Psoas muscle (tissue), 7 donors: ENCODE measurements at regions not wholly inside any gene's neighbourhood (a gene's known extent, or its start where the extent isn't known, plus 50 kb on each side); places are given as distances from the start of the nearest gene placed in this dataset.

Source experiments
- ATAC-seq, 4 donors: fragments of 200-7000 bp; cut with Tn5 transposase; one replicate each; pipeline ENCODE4 v1.9.1; 2020; ENCODE audit warnings: moderate library complexity in 3 of 4, mild to moderate bottlenecking in 2 of 4
- DNase-seq, 2 donors: peaks; one replicate each; pipeline ENCODE4 v3.0.0-alpha.2; 2020
- H3K27ac ChIP-seq: fragments of 200-600 bp; one replicate; pipeline ENCODE4 v1.8.0; 2022
- H3K27me3 ChIP-seq, 3 donors: fragments of 200-600 bp in 1 of 3; one replicate each; pipeline versions ENCODE4 v1.6.1 to v1.8.0; 2013 to 2022; ENCODE audit warnings: low read length in 2 of 3, mild to moderate bottlenecking in 2 of 3, moderate library complexity in 1 of 3; ENCODE audit not compliant: insufficient read depth in 3 of 3
- H3K36me3 ChIP-seq, 2 donors: fragments of 200-600 bp in 1 of 2; one replicate each; pipeline versions ENCODE4 v1.6.1 to v1.8.0; 2013 to 2022; ENCODE audit warnings: low read depth in 1 of 2, mild to moderate bottlenecking in 1 of 2, moderate library complexity in 1 of 2; ENCODE audit not compliant: insufficient read depth in 1 of 2
- H3K4me1 ChIP-seq: fragments of 200-600 bp; one replicate; pipeline ENCODE4 v1.8.0; 2022
- H3K4me3 ChIP-seq: fragments of 200-600 bp; one replicate; pipeline ENCODE4 v1.8.0; 2022; ENCODE audit warnings: mild to moderate bottlenecking
- H3K9me3 ChIP-seq: fragments of 200-600 bp; one replicate; pipeline ENCODE4 v1.8.0; 2022
- CTCF ChIP-seq: fragments of 200-600 bp; IDR thresholded peaks from one replicate; pipeline ENCODE4 v1.8.0; 2022; ENCODE audit warnings: antibody characterized with exemption
- WGBS, 3 donors: extraction: QIAGEN DNeasy Blood & Tissue Kit; methylation state at CpG; one replicate each; pipeline versions ENCODE4 v1.1.6 to v1.1.7; 2013; 5-methylcytosine and 5-hydroxymethylcytosine counted together
- intact Hi-C, 2 donors: fragments of 100-400 bp; cut with DNase I; formaldehyde crosslinking; loops; one replicate each; pipeline versions ENCODE4 v1.11.0 to v1.14.2; 2022
- donor health status: healthy with polysubstance abuse.
- donor health status: DM: no; HTN: no; CAD: no; lungs with moderate emphysema.
- donor health status: Bipolar disorder and iron deficiency.
- donor health status: healthy.
- donor health status: DM: yes; HTN: yes; CAD: no.
- donor health status: DM: no; HTN: no; CAD: no.
- donor health status: DM: yes; HTN: yes; CAD: no.

- Histone ChIP-seq H3K4me3 (no peak overlapping the region), H3K4me1 (no peaks in the 10 kb centered on the region), H3K27ac (no peak overlapping the region), H3K36me3 (no peaks in the 10 kb centered on the region), H3K9me3 (no peaks in the 10 kb centered on the region), H3K27me3 (peaks cover 0 to 12% (median 0%) of the 10 kb centered on the region in 3 donors)
- DNase-seq (no peak), ATAC-seq (no peak)
- no peak for TF ChIP-seq CTCF
- intact Hi-C loops = no loop called here
- 54 to 73% (median 67%) methylated on average over 4 of the region's 4 CpGs for WGBS, 3 donors
These were observed 68.7 kb upstream of the HMGA2 start for GRCh38 chr12:65755596-65755978.

GRCh38 chr12:65756267-65756666 is 68.0 kb upstream of the HMGA2 start:
- intact Hi-C loops = no loop called here
- no peak for TF ChIP-seq CTCF
- ATAC-seq (no peak), DNase-seq (no peak)
- H3K4me1 ChIP-seq = no peaks in the 10 kb centered on the region
- H3K36me3 ChIP-seq = no peaks in the 10 kb centered on the region
- H3K27ac ChIP-seq = no peak overlapping the region
- WGBS, 3 donors = 81 to 88% (median 81%) methylated on average over 5 of the region's 5 CpGs
- H3K4me3 ChIP-seq = no peak overlapping the region
- peaks cover 0 to 12% (median 0%) of the 10 kb centered on the region in 3 donors for H3K27me3 ChIP-seq
- no peaks in the 10 kb centered on the region for H3K9me3 ChIP-seq

- Histone ChIP-seq H3K4me1 (no peaks in the 10 kb centered on the region), H3K36me3 (no peaks in the 10 kb centered on the region), H3K9me3 (no peaks in the 10 kb centered on the region), H3K27me3 (peaks cover 0 to 12% (median 0%) of the 10 kb centered on the region in 3 donors), H3K4me3 (no peak overlapping the region), H3K27ac (no peak overlapping the region)
- WGBS, 3 donors = 47 to 74% (median 56%) methylated on average over 2 of the region's 2 CpGs
- no peak for DNase-seq
- TF ChIP-seq CTCF = no peak
- no peak for ATAC-seq
- intact Hi-C loops = no loop called here
These were observed 67.2 kb upstream of the HMGA2 start for GRCh38 chr12:65756956-65757511.

- Histone ChIP-seq H3K27ac (no peak overlapping the region), H3K4me3 (no peak overlapping the region), H3K4me1 (no peaks in the 10 kb centered on the region), H3K27me3 (peaks cover 0 to 12% (median 0%) of the 10 kb centered on the region in 3 donors), H3K9me3 (no peaks in the 10 kb centered on the region), H3K36me3 (no peaks in the 10 kb centered on the region)
- 60 to 69% (median 67%) methylated on average over 2 of the region's 2 CpGs for WGBS, 3 donors
- DNase-seq (no peak), ATAC-seq (no peak)
- no peak for TF ChIP-seq CTCF
- intact Hi-C loops = no loop called here
These were observed 65.9 kb upstream of the HMGA2 start for GRCh38 chr12:65758401-65758800.

- no peaks in the 10 kb centered on the region for H3K9me3 ChIP-seq
- 87% methylated on average over 8 of the region's 8 CpGs for WGBS, 3 donors
- TF ChIP-seq CTCF = no peak
- no peaks in the 10 kb centered on the region for H3K36me3 ChIP-seq
- intact Hi-C loops = no loop called here
- ATAC-seq (no peak), DNase-seq (no peak)
- no peak overlapping the region for H3K27ac ChIP-seq
- no peak overlapping the region for H3K4me3 ChIP-seq
- H3K4me1 ChIP-seq = no peaks in the 10 kb centered on the region
- peaks cover 0 to 12% (median 0%) of the 10 kb centered on the region in 3 donors for H3K27me3 ChIP-seq
These were observed 64.5 kb upstream of the HMGA2 start for GRCh38 chr12:65759735-65760134.
